HG03460 (cell line): ENCODE measurements at regions not wholly inside any gene's neighbourhood (a gene's known extent, or its start where the extent isn't known, plus 50 kb on each side); places are given as distances from the start of the nearest gene placed in this dataset.

Source experiments
- ATAC-seq: cut with Tn5 transposase; IDR thresholded peaks from one replicate; pipeline ENCODE4 v1.9.1; 2021; ENCODE audit not compliant: unreplicated experiment

DNA sequence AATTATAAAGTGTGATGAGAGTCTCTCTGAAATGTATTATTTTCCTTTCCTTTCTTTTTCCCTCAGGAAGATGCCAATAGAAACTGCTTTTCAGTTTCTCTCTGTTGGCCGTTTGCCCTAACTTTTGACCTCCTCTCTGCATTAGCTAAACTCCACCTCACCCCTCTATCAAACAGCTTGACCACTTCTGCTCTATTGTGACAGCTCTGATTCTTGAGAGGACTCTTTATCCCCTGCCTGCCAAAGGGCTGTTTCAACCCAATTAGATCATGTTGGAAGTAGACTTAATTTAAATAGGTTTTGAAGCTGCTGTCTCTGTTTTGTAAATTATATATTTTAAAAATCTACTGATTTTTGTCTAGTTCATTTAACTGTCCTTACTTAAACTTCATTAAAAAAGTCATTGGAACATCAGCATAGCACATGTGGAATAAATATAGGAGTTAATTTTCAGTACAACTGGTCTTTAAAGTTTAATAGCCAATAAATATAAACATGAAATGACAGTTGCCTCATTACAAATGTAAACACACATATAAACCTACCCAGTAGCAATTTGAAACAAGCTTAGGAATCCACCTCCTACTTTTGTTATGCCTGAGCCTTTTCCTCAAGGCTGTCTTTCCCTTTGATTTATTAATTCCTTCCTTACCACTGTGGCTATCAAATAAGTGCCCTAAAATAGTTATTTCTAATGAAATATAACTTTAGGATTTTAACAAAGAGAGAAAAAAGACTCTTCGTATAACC lies 152.0 kb downstream of the CHRM3 start:
- no peak for ATAC-seq

DNA sequence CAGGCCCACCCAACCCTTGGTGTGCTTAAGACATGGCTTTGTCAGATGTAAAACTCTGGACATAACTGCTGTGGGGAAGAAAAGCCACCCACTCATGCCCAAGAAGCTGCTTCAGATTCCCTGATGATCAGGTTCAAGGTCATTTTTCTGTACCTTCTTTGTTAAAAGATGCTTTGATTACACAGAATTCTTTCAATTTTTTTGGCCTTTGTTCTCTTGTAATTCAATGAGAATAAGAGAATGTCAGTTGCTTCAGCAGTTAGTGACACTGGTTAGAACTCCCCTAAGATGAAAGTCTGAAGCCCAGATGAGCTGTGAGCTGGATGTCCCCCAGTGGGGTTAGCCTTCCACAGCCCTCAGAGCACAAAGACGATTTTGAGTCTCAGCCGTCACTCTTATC lies 152.7 kb downstream of the CHRM3 start:
- ATAC-seq, result no peak

DNA sequence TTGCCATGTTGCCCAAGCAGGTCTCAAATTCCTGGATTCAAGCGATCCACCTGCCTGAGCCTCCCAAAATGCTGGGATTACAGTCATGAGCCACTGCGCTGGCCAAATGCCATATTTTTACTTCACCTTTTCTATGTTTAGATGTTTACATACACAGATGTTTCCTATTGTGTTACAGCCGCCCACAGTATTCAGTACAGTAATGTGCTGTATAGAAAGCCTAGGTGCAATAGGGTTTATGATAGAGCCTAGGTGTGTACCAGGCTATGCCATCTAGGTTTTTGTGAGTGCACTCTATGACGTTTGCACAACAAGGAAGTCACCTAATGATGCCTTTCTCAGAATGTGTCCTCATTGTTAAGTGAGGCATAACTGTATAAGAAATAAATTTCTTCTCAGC lies 153.4 kb downstream of the CHRM3 start:
- no peak for ATAC-seq

DNA sequence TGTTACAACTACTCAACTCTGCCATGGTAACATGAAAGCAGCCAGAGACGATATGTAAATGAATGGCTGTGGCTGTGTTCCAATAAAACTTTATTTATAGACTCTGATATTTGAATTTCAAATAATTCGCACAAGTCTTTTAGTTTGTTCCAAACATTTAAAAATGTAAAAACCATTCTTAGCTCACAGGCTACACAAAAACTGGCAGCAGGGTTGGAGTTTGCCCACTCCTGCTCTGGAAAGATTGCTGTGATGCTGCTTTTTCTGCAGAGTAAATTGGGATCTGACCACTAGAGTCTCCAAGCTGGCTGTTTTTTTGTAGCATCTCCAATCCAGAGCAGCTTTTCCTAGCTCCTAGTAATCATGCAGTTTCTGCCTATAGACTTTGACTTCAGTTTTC lies 157.5 kb downstream of the CHRM3 start:
- ATAC-seq, result no peak

DNA sequence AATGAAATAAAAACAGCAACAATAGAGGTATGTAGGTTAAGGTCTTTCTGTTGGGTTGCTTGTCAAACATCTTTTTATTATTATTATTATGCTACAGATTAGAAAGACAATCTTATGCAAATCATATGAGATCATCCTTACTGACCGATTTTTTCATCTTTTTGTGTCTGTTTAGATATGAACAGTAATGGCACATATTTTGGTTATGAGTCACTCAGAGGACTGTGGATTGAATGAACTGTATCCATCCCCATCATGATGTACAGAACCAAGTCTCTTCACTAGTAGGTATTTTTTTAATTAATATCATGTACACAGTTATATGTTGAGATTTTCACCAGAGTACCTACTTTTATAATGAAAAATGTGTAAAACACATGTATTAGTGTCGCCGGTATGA lies 159.1 kb downstream of the CHRM3 start:
- no peak for ATAC-seq

DNA sequence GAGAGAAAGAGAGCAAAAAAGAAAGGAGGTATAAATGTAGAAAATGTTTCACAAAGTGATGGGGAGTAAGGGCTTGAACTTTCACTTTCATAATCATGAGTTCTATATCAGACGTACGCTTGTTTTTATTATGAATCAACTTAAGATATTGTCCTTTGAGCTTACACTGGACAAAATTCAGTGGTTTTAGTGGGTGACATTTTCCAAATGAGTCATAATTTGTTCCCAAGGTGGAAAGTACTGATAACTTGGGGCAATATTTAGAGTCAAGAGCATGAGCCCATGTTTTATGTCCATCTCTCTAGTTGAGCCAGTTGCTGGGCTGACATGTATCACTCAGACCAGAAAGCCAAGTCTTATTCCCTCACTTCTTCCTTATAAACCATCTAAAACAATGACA lies 161.6 kb downstream of the CHRM3 start:
- ATAC-seq, result no peak

DNA sequence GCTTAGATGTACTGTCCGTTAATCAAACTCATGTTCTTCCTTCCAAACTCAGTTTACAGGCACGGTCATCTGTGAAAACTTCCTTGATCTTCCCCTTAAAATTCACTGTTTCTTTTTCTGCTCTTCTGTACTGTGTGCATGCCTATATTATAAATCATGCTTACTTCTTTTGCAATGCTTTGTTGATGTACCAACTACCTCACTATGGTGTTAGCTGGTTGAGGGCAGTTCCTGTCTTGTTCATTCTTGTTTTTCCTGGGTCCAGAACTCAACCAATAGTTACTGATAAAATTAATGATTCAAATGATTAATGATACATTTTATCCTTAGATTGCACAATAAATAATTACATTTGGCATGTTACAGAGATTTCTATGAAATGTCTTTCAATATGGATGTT lies 163.8 kb downstream of the CHRM3 start:
- ATAC-seq, result no peak

DNA sequence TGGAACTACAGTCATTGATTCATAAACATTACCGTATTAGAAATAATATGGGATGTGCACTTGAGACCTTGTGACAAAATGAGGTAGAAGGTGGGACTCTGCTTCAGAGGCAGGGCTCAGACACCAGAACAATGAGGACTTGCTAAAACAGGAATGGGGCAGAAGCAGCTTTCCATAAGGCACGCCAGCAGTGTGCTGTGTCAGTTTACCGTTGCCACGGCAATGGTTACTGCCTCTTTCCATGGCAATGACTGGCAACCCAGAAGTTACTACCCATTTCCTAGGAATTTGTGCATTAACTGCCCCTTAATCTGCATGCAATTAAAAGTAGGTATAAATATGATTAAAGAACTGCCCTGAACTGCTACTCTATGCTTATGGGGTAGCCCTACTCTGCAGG lies 169.0 kb downstream of the CHRM3 start:
- ATAC-seq, result no peak

DNA sequence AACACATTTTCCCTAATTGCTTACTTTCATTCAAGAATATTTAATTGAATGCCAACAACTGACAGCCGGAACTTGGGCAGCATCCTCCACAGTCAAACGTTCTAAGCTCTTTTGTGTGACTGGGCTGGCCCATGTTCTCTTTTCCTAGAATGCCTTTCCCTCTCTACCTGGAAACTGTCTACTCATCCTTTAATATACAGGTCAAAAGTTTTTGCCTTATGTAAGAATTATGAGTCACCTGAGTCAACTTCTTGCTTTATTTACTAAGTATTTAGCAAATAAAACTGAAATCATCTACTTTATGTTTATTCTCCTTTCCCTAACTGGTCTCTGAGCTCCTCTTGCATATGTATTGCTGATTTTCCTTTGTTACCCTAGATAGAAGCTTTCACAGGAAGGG lies 172.2 kb downstream of the CHRM3 start:
- no peak for ATAC-seq

DNA sequence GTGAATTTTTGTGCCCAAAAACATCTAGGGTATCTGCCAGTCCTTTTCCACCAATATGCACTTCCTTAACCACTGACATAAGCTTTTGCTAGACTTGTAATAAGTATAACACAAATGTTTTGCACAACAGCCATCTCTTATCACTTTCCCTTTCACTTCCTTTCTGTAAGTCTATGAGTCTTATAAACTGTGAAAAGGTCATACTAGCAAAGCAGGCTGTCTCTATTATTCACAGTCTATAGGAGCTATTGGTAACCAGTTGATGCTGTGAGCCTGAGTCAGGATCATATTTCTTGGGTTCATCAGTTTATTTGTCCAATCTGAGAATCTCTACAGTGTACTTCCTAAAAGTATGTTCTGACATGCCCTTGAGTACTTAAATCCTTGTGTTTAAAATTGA lies 172.6 kb downstream of the CHRM3 start:
- no peak for ATAC-seq

DNA sequence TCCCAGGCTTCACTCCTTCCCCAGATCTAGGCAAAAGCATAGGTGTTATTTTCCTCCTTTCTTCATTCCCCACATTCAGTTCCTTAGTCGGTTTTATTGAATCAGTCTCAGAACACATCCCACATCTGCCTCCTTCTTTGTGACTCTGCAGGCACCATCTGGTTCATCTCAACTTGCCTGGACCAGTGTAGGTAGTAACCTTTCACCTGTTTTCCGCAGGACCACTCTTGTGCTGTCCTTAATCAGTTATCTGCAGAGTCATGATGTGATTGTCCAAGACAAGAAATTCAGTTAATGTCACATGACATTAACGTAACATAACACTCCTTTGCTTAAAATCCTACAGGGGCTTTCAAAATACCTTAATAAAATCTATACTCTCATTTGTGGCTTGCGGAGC lies 174.6 kb downstream of the CHRM3 start:
- ATAC-seq, result no peak

DNA sequence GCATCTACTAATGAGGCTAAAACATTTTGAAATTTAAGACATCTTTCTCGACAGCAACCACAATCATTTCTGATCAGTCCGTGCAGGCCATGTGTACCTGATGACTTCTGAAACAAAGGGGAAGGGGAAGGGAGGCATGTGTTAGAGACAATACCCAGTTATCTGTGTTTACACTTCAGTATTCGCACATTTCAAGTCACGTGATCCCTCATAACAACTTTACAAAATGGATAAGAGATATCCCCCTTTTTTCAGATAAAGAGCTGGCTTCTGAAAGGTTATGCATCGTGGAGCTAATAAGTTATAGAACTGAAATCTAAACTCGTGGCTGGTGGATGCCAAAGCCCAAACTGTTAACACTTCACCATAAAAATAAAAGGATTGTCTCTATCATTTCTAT lies 175.7 kb downstream of the CHRM3 start:
- no peak for ATAC-seq

DNA sequence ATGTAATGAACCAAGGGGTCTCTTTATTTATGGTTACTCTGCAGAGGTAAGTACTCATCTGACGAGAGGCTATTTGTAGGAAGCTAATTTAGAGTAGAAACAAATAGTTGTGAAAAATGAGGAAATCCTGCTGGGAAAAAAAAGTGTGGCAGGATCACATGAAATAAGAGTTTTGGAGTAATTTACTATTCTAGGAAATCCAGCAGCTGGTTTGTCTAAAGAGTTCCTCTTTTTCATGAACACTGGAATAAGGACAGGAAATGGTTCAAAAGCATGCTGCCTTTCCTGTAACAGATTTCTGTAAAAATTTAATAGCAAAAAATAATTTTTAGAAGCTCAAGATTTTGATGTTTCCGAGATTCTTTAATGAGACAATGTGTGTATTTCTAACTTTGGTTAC lies 177.3 kb downstream of the CHRM3 start:
- no peak for ATAC-seq

DNA sequence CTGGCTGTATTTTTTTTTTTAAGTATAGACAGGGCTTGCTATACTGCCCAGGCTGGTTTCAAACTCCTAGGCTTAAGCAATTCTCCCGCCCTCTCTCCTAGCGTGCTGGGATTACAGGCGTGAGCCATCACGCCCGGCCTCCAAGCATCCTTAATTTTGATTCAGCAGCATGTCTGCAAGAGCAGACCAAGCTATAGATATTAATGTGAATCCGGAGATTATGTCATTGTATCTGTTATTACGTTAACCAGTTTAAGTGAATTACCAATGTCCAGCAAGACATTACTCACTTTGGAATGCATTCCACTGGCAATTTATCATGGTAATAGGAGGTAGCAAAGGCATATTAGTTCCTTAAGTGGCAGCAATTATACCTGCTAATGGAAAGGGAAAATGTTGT lies 179.7 kb downstream of the CHRM3 start:
- no peak for ATAC-seq

DNA sequence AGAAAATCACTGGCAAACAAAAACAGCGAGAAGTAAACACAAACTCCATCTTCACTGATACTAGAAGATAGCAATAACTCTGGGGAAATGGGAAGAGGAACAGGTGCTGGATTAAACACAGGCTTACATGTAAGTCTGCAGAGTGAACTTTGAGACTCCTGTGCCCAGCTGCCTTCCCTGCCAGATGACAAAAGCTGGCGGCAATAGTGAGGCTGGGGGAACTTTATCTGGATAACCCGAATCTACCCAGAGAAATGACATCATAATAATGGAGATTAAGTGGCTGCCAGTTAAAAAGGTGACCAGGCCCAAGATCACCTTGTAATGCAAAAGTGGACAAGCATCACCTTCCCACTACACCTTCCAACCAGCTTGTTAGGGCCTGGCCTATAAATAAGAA lies 184.5 kb downstream of the CHRM3 start:
- no peak for ATAC-seq

DNA sequence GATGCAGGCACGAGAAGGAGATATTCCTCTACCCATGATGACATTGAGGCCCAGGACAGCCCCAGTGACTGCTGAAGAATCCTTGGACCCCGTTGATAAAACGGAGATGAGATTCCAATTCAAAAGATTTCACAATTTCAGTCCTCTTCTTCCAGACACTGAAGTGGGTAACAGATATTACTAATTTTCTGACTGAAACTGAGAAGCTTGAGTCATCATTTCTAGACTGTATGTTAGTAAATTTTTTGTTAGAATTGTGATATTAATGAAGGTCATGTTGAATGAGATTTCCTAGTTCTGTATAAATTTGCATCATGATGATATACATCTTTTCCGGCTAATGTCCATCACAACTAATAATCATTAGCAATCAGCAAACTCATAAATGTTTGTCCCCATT lies 185.8 kb downstream of the CHRM3 start:
- ATAC-seq, result no peak

DNA sequence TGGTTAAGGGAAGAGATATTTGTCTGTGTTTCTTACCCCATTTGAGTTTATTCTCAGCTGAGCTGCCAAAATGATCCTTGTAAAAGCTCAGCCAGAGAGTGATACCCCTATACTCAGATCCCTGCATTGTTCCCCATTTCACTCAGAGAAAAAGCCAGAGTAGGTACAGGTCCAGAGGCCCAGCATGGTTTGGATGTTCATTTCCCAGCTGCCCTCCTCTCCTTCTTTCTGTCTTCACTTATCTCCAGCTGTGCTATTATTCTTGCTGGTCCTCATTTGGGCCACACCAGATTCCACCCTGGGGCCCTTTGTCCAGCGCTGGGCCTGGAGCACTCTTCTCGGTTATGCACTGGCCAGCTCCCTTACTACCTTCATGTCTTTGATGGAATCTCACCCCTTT lies 187.7 kb downstream of the CHRM3 start:
- no peak for ATAC-seq

DNA sequence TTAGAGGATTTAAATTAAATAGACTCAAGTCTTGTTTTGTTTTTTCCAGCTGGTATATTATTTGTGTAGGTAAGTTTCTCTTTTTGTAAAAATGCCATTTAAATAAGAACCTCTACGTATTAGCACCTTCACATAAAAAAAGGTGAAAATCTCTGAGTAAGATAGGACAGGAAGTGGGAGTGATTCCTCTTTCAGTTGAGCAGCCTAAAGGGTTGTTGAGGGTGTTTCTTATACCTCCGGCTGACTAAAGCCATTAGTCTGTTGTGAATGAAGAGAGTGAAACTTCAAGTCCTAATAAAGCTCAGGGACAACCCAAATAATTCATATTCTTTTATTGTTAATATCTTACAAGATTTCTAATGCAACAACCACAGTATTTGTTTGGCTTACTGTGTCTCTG lies 188.7 kb downstream of the CHRM3 start:
- no peak for ATAC-seq

DNA sequence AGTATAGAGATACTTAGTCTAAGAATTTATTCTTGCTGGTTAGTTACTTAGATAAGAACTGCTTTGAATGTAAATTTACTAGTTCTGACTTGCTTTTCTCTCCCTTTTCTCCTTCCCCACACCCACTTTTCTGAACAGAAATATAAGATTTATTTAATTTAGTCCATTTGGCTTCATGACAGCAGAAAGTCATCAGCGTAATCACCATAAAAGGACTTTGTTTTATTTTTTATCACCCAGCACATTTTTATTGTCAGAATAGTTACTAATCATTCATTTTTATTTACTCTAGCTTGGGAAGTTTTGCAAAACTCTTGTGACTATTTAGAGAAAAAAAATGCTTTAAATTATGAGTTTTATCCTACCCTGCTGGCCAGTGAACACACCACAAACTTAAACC lies 197.2 kb downstream of the CHRM3 start:
- no peak for ATAC-seq

DNA sequence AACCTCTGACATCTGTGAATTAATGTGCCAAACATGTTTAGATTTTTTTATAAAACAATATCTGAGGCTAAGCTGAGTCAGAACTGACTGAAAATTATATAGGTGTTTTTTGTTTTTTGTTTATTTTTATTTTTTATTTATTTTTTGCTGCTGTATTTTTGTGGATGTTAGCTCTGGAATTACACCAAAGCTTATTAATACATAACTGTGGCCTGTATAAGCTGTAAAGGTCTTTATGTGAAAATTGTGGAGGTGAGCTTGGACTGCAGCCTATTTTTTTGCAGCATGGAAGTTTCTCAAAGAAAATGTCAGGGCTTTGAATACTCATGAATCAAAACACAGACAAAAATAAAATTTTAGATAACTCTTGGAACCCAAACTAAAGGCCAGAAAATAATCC lies 199.8 kb downstream of the CHRM3 start:
- ATAC-seq, result no peak

DNA sequence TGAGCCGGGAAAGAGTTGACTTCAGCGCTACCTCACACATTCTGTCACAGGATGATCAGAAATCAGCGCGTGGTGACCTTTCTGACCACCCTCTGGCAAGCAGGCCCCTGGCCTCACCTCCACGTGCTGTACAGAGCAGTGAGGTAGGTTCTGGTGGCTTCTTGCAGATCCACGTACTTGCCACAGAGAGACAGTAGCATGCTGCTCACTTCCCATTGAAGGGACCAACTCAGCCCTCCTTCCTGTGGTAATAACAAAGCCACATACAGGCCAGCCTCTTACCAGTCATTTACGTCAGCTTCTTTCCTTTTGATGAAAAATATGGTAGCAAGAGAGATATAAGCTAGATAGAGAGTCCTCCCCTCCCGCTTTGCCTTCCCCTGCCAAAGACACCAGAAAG lies 200.7 kb downstream of the CHRM3 start:
- ATAC-seq, result no peak

DNA sequence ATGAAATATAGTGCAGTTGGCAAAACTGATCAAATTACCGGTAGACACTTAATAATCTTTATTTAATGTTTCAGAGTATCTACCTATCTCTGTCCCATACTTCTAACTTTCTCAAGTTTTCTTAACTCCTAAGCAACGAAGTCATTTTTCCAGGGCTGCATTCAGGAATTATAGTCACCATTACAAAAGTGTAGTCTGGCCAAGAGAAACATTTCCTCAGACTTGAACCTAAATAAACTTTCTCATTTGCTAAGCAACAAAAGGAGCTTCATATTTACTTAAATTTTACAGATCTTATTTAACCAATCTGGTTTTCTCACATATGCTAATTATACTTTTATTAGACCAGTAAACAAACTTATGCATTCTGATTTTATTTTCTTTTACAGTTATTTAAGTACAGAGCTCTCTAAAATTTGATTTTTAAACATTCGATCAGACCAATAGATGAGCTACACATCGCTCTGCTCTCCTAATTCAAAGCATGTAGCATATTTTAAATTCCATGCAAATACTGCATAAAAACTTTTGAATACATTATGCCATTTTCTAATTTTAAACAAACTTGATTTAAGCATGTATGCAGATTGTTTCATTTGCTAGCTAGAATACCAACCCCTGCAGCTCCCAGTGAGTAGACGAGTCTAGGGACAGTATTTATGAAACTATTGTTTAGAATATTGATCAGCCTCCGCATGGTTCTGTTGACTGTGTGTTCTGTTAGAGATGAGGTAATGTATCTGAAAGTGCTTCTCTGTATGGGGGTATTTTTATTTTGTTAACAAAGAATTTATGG lies 201.4 kb downstream of the CHRM3 start:
- ATAC-seq, result no peak

DNA sequence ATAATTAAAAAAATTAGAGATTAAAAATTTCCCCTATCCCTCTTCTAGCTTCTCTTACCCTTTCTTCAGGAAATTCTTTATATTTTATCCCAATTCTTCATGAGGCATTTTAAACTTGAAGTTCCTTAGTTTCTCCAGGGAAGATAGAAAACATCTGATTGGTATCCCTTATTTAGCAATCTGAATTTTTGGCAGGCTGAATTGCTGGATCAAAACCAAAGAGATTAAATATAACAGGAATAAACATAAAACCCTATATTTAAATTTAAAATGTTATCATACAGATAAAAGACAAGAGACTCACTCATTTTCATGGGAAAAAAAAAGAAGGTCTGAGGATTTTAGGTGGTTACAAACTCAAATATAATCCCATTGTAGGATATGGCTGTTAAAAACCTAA lies 204.2 kb downstream of the CHRM3 start:
- no peak for ATAC-seq
